HG03139 (cell line): ENCODE measurements at regions not wholly inside any gene's neighbourhood (a gene's known extent, or its start where the extent isn't known, plus 50 kb on each side); places are given as distances from the start of the nearest gene placed in this dataset.
"Not testable (repeated sequence)": the region's sequence is repeated elsewhere in the genome, so short reads cannot be mapped to it uniquely, and the experiment has no call there.

Experiments used
- ATAC-seq: cut with Tn5 transposase; IDR thresholded peaks from one replicate; pipeline ENCODE4 v1.9.1; 2021; ENCODE audit not compliant: unreplicated experiment

- ATAC-seq: peak; percentile 82
Observed at GRCh38 chr6:141463237-141463977, 669.3 kb upstream of the GJE1 start.

GRCh38 chr6:141460743-141461484, 671.8 kb upstream of the GJE1 start:
- no peak for ATAC-seq

- not testable (repeated sequence) for ATAC-seq
Observed at GRCh38 chr6:141460245-141460644, 672.5 kb upstream of the GJE1 start.

- ATAC-seq: not testable (repeated sequence)
Observed at GRCh38 chr6:141457984-141458383, 674.7 kb upstream of the GJE1 start.

GRCh38 chr6:141452354-141452686, 680.4 kb upstream of the GJE1 start:
- ATAC-seq: no peak

GRCh38 chr6:141451511-141452353, 681.0 kb upstream of the GJE1 start:
- no peak for ATAC-seq

GRCh38 chr6:141451181-141451510, 681.6 kb upstream of the GJE1 start:
- no peak for ATAC-seq

GRCh38 chr6:141445928-141446628, 686.6 kb upstream of the GJE1 start:
- ATAC-seq: no peak

- ATAC-seq: no peak
Observed at GRCh38 chr6:141443668-141444289, 688.9 kb upstream of the GJE1 start.

GRCh38 chr6:141443032-141443431, 689.7 kb upstream of the GJE1 start:
- ATAC-seq: no peak

GRCh38 chr6:141439513-141439912, 693.2 kb upstream of the GJE1 start:
- ATAC-seq: no peak

GRCh38 chr6:141437685-141438084, 695.0 kb upstream of the GJE1 start:
- ATAC-seq: no peak

GRCh38 chr6:141437011-141437410, 695.7 kb upstream of the GJE1 start:
- ATAC-seq: no peak

GRCh38 chr6:141426400-141426980, 706.2 kb upstream of the GJE1 start:
- no peak for ATAC-seq

- ATAC-seq: no peak
Observed at GRCh38 chr6:141421378-141421777, 711.3 kb upstream of the GJE1 start.

- no peak for ATAC-seq
Observed at GRCh38 chr6:141418076-141418475, 714.6 kb upstream of the GJE1 start.

- no peak for ATAC-seq
Observed at GRCh38 chr6:141415896-141416295, 716.8 kb upstream of the GJE1 start.

GRCh38 chr6:141413196-141413595, 719.5 kb upstream of the GJE1 start:
- no peak for ATAC-seq

- no peak for ATAC-seq
Observed at GRCh38 chr6:141406761-141407160, 726.0 kb upstream of the GJE1 start.

- no peak for ATAC-seq
Observed at GRCh38 chr6:141403827-141404226, 728.9 kb upstream of the GJE1 start.
